HG03575 (cell line): ENCODE measurements at regions not wholly inside any gene's neighbourhood (a gene's known extent, or its start where the extent isn't known, plus 50 kb on each side); places are given as distances from the start of the nearest gene placed in this dataset.
"Not testable (repeated sequence)": the region's sequence is repeated elsewhere in the genome, so short reads cannot be mapped to it uniquely, and the experiment has no call there.

Experiments
- ATAC-seq: cut with Tn5 transposase; IDR thresholded peaks from one replicate; pipeline ENCODE4 v1.9.1; 2021; ENCODE audit not compliant: unreplicated experiment, insufficient number of reproducible peaks, low FRiP score; ENCODE audit errors: extremely low read depth

DNA sequence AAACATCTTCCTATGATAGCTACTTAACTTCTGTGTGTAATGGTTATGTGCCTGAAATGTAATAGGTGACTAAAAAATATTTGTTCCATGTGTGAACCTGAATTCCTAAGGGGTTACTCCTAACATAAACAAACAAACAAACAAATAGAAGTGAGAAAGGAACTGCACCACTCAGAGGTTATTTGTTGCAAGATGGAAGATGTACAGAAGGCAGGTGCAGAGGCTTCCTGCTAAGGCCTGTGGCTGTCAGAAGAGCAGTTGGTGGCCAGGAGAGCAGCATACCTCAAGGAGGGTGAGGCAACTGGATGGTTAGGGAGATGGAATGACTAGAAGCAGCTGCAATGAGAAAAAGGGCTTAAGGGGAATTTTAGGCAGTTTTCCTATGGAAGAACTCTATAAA is 940.6 kb downstream of the TTLL7 start:
- no peak for ATAC-seq

- no peak for ATAC-seq
Observed at GRCh38 chr1:83055391-83056170, 943.4 kb downstream of the TTLL7 start.

DNA sequence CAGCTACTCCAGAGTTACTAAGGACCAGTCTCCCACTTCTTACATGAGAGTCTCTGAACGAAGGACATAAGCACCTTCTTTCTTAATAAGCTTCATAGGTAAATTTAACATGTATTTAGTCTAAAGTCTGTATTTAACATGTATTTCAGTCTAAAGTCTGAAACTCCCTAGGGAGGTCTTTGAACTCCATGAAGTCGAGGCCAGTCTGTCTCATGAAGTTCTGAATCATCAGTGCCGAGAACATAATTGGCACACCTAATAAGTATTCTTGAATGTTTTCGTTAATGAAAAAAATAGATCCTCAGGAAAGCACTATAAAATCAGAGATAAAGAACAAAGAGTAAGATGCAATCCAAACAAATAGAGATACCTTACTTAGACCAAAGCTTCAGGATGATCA is 945.5 kb downstream of the TTLL7 start:
- ATAC-seq: no peak

- ATAC-seq: no peak
Observed at GRCh38 chr1:83052865-83053264, 946.1 kb downstream of the TTLL7 start.

GRCh38 chr1:83051053-83051452 is 947.9 kb downstream of the TTLL7 start:
- not testable (repeated sequence) for ATAC-seq

DNA sequence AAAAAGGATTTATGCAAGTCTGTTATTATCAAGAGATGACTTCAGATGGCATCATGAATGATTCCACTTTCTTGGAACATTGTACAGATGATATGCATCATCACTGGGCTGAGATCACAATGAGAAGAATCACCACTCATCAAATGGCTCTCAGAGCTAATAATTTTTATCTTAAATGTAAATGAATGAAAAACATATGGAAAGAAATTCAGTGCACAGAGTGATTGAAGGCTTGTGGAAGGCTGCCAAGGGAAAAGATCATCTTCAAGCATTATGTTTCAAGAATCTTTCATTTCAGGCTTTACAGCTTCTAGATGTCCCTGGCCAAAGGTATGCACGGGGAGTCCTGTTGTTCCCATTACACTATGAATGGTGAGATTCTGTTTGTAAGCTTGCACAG is 955.7 kb downstream of the TTLL7 start:
- ATAC-seq: no peak

DNA sequence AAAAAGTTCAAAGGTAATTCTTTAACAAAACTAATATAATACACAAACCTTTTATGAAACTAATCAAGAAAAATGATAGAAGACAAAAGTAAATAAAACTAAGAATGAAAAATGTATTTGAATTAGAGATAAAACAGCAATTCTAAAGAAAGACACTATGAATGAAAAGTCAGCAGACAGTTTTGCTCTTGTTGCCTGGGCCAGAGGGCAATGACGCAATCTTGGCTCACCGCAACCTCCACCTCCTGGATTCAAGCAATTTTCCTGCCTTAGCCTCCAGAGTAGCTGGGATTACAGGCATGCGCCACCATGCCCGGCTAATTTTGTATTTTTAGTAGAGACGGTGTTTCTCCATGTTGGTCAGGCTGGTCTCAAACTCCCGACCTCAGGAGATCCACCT is 959.8 kb downstream of the TTLL7 start:
- ATAC-seq: not testable (repeated sequence)

- no peak for ATAC-seq
Observed at GRCh38 chr1:83034851-83035250, 964.1 kb downstream of the TTLL7 start.

GRCh38 chr1:83033682-83034081 is 965.2 kb downstream of the TTLL7 start:
- ATAC-seq: no peak

GRCh38 chr1:83029916-83030315 is 969.0 kb downstream of the TTLL7 start:
- no peak for ATAC-seq

DNA sequence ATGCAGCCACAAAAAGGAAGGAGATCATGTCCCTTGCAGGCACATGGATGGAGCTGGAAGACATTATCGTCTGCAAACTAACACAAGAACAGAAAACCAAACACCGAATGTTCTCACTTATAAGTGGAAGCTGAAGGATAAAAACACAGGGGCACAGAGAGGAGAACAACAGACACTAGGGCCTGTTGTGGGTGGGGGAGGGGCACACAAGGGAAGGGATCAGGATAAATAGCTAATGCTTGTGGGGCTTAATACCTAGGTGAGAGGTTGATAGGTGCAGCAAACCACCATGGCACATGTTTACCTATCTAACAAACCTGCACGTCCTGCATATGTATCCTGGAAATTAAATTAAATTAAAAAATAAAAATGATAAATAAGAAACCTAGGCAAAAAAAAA is 969.9 kb downstream of the TTLL7 start:
- ATAC-seq: no peak

- ATAC-seq: no peak
Observed at GRCh38 chr1:83028467-83028866, 970.5 kb downstream of the TTLL7 start.

DNA sequence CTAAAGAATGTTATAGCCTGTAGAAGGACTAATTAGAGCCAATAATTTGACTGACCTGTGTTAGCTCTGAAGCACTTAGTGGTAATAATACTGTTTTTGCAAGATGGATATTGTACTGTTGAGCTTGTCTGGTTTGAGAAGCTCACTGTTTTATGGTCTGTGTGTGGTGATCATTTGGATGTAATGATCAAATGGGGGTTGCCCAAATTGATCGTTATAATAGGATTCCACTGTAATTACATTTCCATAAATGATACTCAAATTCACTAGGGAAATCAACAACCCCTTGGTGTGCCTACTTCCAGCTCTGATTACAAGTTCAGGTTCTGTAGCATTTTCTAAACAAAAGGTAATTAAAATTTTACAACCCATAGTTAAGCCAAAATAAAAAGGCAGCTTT is 971.4 kb downstream of the TTLL7 start:
- ATAC-seq: no peak

- ATAC-seq: no peak
Observed at GRCh38 chr1:83026745-83027144, 972.2 kb downstream of the TTLL7 start.

GRCh38 chr1:83024251-83024767 is 974.6 kb downstream of the TTLL7 start:
- ATAC-seq: no peak

DNA sequence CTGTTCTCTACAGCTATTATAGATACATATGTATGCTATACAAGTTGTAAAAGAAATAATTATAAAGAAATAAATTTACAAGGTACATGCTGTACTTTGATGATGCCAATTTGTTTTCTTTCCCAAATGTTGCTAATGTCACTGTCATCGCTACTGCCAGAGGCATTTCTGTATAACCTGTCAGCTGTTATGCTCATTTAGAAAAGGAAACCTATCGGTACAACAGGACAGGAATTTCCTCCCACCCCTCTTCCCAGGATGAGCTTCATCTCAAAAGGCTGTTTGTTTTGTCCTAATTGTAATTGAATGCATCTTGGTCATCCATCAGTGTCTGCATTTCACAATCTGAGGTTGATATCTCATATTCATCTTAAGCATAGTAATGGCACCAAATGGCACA is 975.7 kb downstream of the TTLL7 start:
- no peak for ATAC-seq

GRCh38 chr1:83022206-83022605 is 976.7 kb downstream of the TTLL7 start:
- no peak for ATAC-seq

- ATAC-seq: no peak
Observed at GRCh38 chr1:83017701-83018100, 981.2 kb downstream of the TTLL7 start.

GRCh38 chr1:83017276-83017675 is 981.7 kb downstream of the TTLL7 start:
- no peak for ATAC-seq

DNA sequence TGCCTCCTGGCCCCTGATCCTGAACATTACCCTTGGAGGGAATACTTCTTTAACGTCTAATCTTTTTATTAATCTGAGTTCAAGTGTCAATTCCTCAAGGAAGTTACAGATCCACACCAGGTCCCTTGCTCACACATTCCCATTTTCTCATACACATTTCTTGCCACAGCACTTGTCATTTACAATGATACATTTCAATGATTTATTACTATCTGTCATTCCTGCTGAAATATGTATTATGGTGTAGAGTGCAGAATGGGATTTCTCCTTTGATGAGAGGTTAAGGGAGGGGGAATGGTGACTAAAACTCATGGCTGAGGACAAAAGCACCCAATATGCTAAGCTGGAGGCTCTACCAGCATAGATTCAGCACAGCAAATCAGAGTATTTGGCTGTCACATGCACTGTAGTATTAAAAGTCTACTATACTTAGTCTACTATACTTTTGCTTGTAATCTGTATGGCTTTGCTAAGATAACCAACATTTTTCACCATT is 982.5 kb downstream of the TTLL7 start:
- no peak for ATAC-seq

DNA sequence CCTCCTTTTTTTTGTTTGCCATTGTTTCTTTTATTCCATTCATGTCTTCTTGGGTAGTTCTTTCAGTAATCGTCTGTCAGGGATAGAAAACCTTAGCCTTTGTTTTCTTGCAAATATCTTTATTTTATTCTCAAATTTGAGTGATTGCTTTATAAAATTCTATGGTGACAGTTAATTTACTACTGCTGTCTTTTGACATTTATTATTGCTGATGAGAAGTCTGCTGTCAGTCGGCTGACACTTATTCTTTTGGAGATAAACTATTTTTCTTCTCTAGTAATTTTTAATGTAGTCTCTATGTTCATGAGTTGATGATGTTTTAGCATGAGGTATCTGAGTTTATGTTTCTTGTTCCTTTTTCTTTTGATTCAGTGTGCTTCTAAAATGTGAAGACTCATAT is 983.8 kb downstream of the TTLL7 start:
- ATAC-seq: no peak
